ENCODE measurements at regions not wholly inside any gene's neighbourhood (a gene's known extent, or its start where the extent isn't known, plus 50 kb on each side); places are given as distances from the start of the nearest gene placed in this dataset.

DNA sequence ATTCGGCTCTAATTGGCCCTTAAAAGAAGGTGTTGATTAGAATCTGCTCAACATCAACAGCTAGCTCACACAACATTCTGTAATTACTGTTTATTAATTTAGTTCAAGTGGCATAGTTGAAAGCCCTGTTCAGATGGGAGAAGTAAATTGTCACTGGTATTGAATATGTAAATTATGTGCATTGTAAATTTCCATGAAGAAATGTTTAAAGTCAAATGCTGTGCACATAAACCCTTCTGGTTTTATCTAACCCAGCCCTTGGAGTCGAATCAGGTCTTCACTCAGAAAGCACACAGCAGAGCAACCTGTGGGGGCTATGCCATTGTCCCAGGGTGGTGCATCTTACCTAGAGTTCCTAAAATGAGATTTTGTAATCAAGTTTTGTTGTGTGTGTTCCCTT is 65.4 kb upstream of the LMO4 start:
- no peaks in the 10 kb centered on the region for H3K36me3 ChIP-seq
- peaks cover 0 to 8% (median 0%) of the 10 kb centered on the region in 12 donors for H3K9me3 ChIP-seq
- H3K4me3 ChIP-seq = no peak overlapping the region
- no peaks in the 10 kb centered on the region for H3K4me1 ChIP-seq
- intact Hi-C loops (cut with DNase I) = no loop called here
- TF ChIP-seq POLR2A (IDR thresholded peaks at IDR 0.05) (no peak), CTCF (IDR thresholded peaks at IDR 0.05) (no peak)
- DNase-seq (no peak), ATAC-seq (no peak)
- 76 to 88% (median 81%) methylated on average over 2 of the region's 2 CpGs for WGBS, 4 donors
- no peaks in the 10 kb centered on the region for H3K27me3 ChIP-seq
- no peak overlapping the region for H3K27ac ChIP-seq

DNA sequence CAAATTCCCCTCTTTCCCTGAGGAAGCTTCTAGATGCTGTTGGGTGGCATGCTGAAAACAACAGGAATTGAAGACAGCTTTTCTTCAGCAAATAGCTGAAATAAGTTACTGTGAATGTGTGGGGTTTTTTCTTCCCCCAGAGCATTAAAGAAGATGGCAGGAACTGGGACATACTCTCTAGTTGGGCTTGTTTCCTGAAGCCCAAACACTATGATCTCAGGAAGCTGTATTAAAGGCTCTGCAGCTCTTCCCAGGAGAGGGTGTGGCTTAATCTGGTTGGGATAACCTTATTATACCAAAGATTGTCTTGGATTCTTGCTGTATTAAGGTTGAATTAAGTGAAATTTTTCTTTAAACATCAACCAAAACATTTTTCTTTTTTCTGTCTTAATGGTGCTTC is 64.9 kb upstream of the LMO4 start:
- intact Hi-C loops (cut with DNase I) = no loop called here
- TF ChIP-seq POLR2A (IDR thresholded peaks at IDR 0.05) = no peak
- no peak for TF ChIP-seq CTCF (IDR thresholded peaks at IDR 0.05)

DNA sequence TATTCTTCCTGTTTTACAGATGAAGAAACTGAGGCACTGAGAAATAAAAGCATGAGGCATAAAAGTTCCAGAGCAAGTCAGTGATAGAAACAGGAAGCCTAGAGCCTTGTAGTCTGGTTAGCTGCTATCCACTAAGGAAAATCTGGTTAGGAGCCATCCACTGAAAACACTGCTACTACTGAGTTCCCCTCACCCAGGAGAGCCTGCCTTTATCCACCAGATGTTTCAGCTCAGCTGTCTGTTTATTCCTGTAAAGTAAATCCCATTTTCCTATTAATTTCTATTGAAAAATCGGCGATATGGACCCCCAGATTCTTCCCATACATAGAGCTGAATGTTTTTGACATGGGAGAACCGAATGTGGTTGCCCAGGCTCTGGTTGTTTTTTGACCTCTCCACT is 63.7 kb upstream of the LMO4 start:
- ATAC-seq (no peak), DNase-seq (no peak)
- TF ChIP-seq CTCF (IDR thresholded peaks at IDR 0.05) (no peak), POLR2A (IDR thresholded peaks at IDR 0.05) (no peak)
- Histone ChIP-seq H3K36me3 (no peaks in the 10 kb centered on the region), H3K4me3 (no peak overlapping the region), H3K27me3 (no peaks in the 10 kb centered on the region), H3K9me3 (no peaks in the 10 kb centered on the region), H3K27ac (no peak overlapping the region), H3K4me1 (no peaks in the 10 kb centered on the region)
- WGBS, 4 donors = 69 to 89% (median 70%) methylated on average over 3 of the region's 3 CpGs
- intact Hi-C loops (cut with DNase I) = no loop called here

More for the DNA sequence above, 64.9 kb upstream of the LMO4 start:
- no peaks in the 10 kb centered on the region for H3K4me1 ChIP-seq
- peaks cover 0 to 6% (median 0%) of the 10 kb centered on the region in 12 donors for H3K9me3 ChIP-seq
- no peak for ATAC-seq
- DNase-seq = no peak
- H3K27me3 ChIP-seq = no peaks in the 10 kb centered on the region
- no peak overlapping the region for H3K4me3 ChIP-seq
- no peak overlapping the region for H3K27ac ChIP-seq
- no peaks in the 10 kb centered on the region for H3K36me3 ChIP-seq

DNA sequence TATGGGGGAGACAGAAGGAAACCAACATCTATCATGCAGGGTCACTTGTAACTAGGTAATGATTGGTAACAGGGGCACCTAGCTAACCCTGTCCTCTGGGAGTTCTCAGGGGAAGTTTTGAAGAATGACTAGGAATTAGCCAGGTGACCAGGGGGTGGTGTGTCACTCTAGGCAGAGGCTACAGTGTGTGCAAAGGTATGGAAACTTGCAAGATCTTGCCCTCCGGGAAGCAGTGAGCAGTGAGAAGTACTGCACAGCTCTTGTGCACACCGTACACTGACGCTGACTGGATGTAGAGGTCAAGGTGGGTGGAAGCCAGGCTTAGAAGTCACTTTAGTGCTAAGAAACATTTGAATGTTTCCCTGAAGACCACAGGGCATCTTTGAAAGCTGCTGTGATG is 62.9 kb upstream of the LMO4 start:
- no peak for ATAC-seq
- no peaks in the 10 kb centered on the region for H3K36me3 ChIP-seq
- intact Hi-C loops (cut with DNase I) = no loop called here

More for the DNA sequence above, 62.9 kb upstream of the LMO4 start:
- H3K27me3 ChIP-seq = no peaks in the 10 kb centered on the region
- 88 to 99% (median 95%) methylated on average over 3 of the region's 3 CpGs for WGBS, 4 donors
- H3K27ac ChIP-seq = no peak overlapping the region
- H3K4me3 ChIP-seq = no peak overlapping the region
- no peak for DNase-seq
- H3K9me3 ChIP-seq = no peaks in the 10 kb centered on the region
- no peaks in the 10 kb centered on the region for H3K4me1 ChIP-seq
- no peak for TF ChIP-seq POLR2A (IDR thresholded peaks at IDR 0.05)
- no peak for TF ChIP-seq CTCF (IDR thresholded peaks at IDR 0.05)
